MM.1S (cell line): ENCODE measurements at regions not wholly inside any gene's neighbourhood (a gene's known extent, or its start where the extent isn't known, plus 50 kb on each side); places are given as distances from the start of the nearest gene placed in this dataset.

ENCODE experiments used
- CTCF ChIP-seq: fragments of 300-600 bp; sonication (generic); IDR thresholded peaks from 2 replicates; pipeline ENCODE4 v1.5.1; 2016; ENCODE audit warnings: antibody characterized with exemption, low read length, mixed read lengths
- EZH2 ChIP-seq: fragments of 300-600 bp; sonication (generic); optimal IDR thresholded peaks from 2 replicates; pipeline ENCODE3; 2017; ENCODE audit warnings: low read depth, mild to moderate bottlenecking, antibody characterized with exemption, low read length, mixed read lengths

DNA sequence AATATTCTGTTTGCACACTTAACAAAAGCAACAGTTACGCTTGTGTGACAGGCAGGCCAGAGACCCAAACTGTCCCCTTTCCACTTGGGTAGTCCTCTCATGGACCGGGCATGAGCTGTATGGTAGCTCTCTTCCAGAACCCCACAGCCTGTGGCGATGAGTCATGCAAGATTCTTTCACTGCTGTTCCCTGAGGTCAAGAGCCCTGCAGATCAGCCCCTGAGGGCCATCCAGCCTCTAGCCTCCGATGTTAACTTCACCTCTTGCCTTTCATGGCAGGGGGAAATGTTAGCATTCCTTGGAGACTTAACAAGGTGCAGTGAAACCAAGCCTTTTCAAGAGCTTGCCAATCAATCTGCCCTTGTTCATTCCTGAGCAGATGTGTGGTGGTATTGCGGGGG is 63.2 kb upstream of the DEUP1 start:
- no peak for TF ChIP-seq CTCF
- TF ChIP-seq EZH2 = no peak
